ENCODE measurements at regions not wholly inside any gene's neighbourhood (a gene's known extent, or its start where the extent isn't known, plus 50 kb on each side); places are given as distances from the start of the nearest gene placed in this dataset.

DNA sequence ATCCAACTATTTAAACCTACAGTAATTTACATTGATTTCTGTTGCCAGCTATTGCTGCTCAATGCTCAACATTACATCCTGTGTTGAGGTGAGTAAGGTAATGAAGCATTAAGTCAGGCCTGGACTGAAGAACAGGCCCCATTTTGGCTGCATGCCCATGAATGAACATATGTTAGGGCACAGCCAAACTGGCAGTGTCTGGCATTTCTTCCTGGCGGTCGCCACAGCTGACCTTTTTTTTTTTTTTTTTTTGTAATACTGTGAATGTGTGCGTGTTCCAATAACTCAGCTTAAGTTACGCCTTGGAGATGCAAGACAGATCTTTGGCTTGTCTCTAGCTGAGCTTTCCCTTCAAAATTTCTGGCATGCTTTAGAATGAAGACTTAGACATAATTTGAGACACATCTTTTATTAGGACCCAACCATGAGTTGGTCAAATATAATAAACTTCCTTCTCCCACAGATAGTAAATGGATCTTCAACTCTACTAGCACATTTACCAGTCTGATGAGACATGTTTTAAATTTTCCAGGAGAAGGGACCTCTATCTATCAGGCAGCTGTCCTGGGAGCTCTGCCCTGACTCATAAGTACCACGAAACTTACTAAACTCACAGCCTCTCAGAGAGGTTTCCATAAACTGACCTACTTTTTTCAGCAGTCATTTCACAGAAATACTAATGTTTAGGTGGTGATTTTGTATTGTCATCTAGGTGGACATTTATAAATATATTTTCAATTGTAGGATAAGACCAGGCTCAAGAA lies 341.1 kb upstream of the RUNX1 start:
- TF ChIP-seq POLR2A (IDR thresholded peaks at IDR 0.05; ENCODE audit: low read depth, low read length) (no peak), POLR2AphosphoS5 (IDR thresholded peaks at IDR 0.05; ENCODE audit: insufficient read depth, low read depth, low read length) (no peak), FOS (IDR thresholded peaks at IDR 0.05; ENCODE audit: borderline replicate concordance, insufficient read depth, low read length) (no peak), CTCF (IDR thresholded peaks at IDR 0.05; ENCODE audit: extremely low read depth in 1 of 2, insufficient read depth in 1 of 2, low read depth in 1 of 2, low read length in 2 of 2) (no peak), EZH2 (IDR thresholded peaks at IDR 0.05; ENCODE audit: borderline replicate concordance, low read depth, low read length, severe bottlenecking) (no peak), JUN (IDR thresholded peaks at IDR 0.05; ENCODE audit: borderline replicate concordance, insufficient read depth, insufficient read length, low read depth) (no peak)
- TF ChIP-seq, protein P1, sequence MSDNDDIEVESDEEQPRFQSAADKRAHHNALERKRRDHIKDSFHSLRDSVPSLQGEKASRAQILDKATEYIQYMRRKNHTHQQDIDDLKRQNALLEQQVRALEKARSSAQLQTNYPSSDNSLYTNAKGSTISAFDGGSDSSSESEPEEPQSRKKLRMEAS (IDR thresholded peaks at IDR 0.05; ENCODE audit: insufficient read depth, insufficient read length), result no peak

All from endothelial cell of umbilical vein (primary cell).